ENCODE measurements at regions not wholly inside any gene's neighbourhood (a gene's known extent, or its start where the extent isn't known, plus 50 kb on each side); places are given as distances from the start of the nearest gene placed in this dataset.

DNA sequence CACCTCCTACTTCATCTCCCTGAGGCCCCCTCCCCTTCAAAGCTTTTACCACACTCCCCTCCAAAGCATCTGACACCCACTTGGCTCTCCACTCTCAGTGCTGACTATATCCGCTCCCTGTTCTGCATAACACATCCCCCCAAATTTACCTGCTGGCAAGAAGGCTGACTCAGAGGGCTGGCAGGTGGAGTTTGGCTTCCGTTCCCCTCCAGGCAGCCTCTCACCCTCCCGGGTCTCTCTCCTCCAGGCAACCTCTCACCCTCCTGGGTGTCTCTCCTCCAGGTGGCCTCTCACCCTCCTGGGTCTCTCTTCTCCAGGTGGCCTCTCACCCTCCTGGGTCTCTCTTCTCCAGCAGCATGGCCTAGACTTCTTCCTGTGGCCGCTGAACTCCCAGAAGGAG, 562.1 kb downstream of the NPHP4 start:
- DNase-seq (ENCODE audit: low read depth, low spot score), result no peak

- no peak for DNase-seq (ENCODE audit: low read depth, low spot score)
These were observed 563.9 kb downstream of the NPHP4 start for GRCh38 chr1:5428351-5428750.

- DNase-seq (ENCODE audit: low read depth, low spot score), result no peak
These were observed 565.1 kb downstream of the NPHP4 start for GRCh38 chr1:5427026-5427613.

GRCh38 chr1:5424802-5425703, 567.2 kb downstream of the NPHP4 start:
- no peak for DNase-seq (ENCODE audit: low read depth, low spot score)

DNA sequence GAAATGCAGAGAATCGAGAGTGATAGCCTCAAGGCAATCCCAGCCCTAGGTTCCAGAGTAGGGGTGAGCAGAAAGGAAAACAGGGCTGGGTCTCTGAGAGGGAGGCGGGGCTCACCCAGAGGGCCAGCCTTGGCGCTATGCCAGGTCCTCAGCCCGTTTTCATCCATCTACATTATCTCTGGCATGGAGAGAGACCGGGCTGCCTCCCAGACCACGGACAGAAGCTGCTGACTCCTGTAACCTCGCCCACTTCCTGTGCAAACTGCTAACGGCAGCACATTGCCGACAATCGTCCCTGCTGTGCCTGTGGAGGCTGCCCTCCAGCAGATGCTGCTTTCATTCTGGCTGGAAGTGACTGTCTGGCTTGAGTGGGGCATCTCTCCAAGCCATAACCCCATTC, 569.1 kb downstream of the NPHP4 start:
- DNase-seq (ENCODE audit: low read depth, low spot score), result no peak

GRCh38 chr1:5419501-5419900, 572.7 kb downstream of the NPHP4 start:
- no peak for DNase-seq (ENCODE audit: low read depth, low spot score)

DNA sequence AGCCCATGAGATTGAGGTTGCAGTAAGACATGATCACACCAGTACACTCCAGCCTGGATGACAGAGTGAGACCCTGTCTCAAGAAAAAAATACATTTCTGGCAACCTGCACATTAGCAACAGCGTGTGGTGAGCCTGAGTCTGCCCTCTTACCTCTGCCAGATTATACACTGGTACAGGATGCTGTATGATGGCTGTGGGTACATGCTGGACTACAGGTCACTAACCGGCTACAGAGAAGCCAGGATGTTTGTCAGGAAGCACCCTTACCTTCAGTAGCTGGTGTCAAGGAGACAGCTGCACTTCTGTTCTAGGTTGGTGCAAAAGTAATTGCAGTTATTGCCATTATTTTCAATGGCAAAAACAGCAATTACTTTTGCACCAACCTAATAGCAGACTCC, 575.7 kb downstream of the NPHP4 start:
- DNase-seq (ENCODE audit: low read depth, low spot score), result no peak

DNA sequence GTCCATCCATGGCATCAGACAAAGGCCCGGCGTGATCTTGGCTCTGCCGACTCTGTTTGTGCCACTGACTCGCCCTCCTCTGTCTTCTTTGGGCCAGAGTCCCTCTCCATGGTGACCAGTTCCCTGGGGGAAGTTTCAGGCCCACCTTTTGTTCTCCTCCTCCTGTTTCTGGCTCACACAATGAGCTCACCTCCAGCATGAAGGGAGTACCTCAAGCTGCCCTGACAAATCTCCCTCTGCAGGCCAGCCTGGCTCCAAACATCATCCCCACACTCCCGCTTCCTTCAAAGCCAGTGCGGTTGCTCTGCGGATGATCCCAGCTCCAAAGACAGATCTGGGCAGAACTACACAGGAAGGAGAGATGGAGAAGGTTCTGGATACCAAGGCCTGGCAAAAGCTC, 576.6 kb downstream of the NPHP4 start:
- DNase-seq (ENCODE audit: low read depth, low spot score), result no peak

DNA sequence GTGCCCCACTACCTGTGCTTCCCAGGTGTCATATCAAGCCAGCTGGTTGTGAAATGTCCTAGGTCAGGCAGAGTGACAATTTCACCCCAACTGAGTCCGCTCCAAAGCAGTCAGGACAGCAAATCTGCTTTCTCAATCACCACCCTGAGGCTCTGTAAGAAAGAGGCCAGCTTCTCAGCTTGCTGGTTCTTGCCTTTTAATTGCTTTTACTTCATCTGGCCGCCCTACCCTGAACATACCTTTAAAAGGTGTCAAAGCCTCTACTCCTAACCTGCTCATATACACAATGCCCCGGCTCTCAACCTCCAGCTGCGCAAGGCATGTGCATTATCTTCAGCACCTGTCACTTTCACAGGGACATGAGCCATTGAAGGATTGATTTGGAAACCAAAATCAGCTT, 581.6 kb downstream of the NPHP4 start:
- no peak for DNase-seq (ENCODE audit: low read depth, low spot score)

DNA sequence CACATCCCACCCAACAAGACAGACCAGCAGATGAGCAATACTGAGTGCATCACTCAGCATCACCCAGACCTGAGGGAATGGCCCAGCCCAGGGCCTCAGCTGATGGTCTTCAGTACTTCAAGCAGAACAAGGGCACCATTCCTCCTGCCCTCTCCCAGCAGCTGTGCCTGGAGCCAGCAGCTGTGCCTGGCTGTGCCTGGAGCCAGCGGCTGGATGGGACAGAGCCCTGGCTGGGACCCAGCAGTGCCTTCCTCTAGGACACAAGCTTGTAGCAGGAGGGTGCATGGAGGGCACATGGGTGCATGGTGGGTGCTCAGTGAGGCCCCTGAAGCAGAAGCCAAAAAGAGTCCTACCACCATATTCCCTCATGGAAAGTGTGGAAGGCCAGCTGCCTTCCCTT, 583.8 kb downstream of the NPHP4 start:
- DNase-seq (ENCODE audit: low read depth, low spot score), result no peak

DNA sequence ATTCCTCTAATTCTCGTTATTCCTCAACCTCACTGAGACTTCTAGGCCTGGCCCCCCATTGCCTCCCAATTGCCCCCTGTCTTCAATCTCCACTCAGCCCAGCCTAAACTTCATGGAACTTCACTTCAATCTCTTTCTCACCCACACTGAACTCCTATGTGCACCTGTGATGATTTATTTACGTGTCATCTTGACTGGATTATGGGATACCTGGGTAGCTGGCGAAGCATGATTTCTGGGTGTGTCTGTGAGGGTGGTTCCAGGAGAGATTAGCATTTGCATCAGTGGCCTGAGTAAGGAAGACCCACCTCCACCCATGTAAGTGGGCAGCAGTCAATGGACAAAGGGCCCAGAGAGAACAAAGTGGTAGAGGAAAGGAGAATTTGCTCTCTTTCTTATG, 587.0 kb downstream of the NPHP4 start:
- no peak for DNase-seq (ENCODE audit: low read depth, low spot score)

DNA sequence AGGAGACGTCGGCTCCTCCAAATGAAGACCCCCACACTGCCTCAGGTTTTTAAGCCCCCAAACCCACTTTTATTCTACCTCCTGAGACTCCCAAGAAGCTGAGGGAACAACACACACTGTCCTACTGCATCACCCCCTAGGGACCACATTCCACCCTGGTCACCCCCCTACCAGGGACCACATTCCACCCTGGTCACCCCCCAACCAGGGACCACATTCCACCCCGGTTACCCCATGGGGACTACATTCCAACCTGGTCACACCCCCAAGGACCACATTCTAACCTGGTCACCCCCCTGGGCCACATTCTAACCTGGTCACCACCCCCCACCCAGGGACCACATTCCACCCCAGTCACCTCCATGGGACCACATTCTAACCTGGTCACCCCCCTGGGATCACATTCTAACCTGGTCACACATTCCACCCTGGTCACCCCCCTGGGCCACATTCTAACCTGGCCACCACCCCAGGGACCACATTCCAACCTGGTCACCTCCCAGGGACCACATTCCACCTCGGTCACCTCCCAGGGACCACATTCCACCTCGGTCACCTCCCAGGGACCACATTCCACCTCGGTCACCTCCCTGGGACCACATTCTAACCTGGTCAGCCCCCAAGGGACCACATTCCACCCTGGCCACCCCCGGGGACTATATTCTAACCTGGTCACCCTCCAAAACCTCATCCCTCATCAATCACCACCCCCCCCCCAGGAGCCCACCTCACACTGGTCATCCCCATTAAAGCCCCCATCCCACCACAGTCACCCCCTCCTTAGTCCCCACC, 587.6 kb downstream of the NPHP4 start:
- DNase-seq (ENCODE audit: low read depth, low spot score), result no peak

GRCh38 chr1:5403935-5404334, 588.3 kb downstream of the NPHP4 start:
- DNase-seq (ENCODE audit: low read depth, low spot score), result no peak

DNA sequence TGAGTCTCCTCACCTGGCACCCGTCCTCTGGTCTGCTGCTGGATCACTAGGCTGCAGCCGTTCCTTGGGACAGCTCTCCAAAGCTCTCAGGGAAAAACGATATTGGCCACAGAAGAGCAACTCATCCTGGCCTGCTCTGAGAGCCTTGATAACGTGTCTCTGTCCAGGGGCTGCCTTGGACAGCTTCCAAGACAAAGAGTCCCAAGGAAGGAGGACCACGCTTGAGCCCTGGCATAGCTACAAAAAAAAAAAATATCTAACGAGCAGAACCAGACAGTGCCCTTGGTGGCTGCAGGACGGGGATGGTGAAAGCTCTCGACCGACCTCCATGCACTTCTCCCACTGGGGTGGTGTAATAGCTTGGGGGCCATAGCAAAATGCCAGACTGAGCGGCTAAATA, 589.6 kb downstream of the NPHP4 start:
- no peak for DNase-seq (ENCODE audit: low read depth, low spot score)

GRCh38 chr1:5399771-5400170, 592.5 kb downstream of the NPHP4 start:
- no peak for DNase-seq (ENCODE audit: low read depth, low spot score)

DNA sequence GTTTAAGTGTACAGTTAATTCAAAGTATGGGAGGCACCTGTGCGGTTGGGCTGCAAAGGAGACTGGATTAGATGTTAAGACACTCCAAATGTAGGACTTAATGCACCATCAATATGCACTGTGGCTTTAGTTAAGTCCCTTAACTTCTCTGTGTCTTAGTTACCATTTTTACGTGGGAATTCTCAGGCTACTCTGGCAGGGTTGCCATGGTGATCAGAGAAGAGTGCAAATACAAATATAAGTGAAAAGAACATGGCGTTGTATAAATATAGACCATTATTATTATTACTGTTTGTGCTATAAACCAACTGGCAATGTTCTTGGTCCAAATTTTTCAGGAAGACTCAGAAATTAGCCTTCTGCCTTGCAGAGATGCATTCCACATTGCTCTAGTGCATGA, 595.6 kb downstream of the NPHP4 start:
- DNase-seq (ENCODE audit: low read depth, low spot score), result no peak

GRCh38 chr1:5394111-5394510, 598.1 kb downstream of the NPHP4 start:
- no peak for DNase-seq (ENCODE audit: low read depth, low spot score)

DNA sequence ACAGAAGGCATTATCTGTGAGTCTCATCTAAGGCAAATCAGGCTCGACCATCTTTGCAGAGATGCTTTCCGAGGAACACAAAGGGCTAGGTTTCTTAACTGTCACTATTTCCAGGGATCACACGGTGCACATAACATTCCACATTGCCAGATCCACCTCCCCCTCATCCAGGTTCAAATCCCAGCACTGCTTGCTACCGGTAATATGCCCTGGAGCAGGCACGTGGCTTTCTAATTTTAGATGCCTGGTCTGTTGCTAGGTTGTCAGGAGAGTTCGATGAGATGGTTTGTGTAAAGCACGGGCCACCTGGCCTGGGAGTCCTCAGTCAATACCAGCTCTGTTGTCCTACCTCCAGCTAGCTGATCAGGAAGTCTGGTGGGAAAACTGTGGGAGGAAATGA, 598.6 kb downstream of the NPHP4 start:
- DNase-seq (ENCODE audit: low read depth, low spot score), result no peak

GRCh38 chr1:5393146-5393545, 599.1 kb downstream of the NPHP4 start:
- no peak for DNase-seq (ENCODE audit: low read depth, low spot score)

- no peak for DNase-seq (ENCODE audit: low read depth, low spot score)
These were observed 600.5 kb downstream of the NPHP4 start for GRCh38 chr1:5391725-5392124.

DNA sequence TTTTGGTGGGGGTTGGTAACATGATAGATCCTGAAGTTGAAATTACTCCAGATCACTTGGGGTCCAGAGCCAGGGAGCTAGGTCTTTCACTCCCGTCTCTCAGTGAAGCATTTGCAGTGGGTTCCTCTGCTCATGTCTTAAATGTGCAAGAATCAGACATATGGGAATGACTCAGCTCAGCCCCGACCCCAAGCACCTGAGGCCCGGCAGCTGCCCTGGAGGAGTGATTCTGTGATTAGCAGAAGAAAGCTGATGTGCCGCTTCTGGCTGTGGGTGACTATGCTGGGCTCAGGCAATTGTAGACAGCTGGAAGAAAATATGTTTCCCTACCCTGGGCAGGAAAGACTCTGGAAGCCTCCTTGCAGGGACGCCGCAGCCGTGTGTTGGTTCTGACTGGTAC, 601.7 kb downstream of the NPHP4 start:
- no peak for DNase-seq (ENCODE audit: low read depth, low spot score)

- no peak for DNase-seq (ENCODE audit: low read depth, low spot score)
These were observed 602.9 kb downstream of the NPHP4 start for GRCh38 chr1:5389101-5389885.
